ENCODE measurements at regions not wholly inside any gene's neighbourhood (a gene's known extent, or its start where the extent isn't known, plus 50 kb on each side); places are given as distances from the start of the nearest gene placed in this dataset.
"Not testable (repeated sequence)": the region's sequence is repeated elsewhere in the genome, so short reads cannot be mapped to it uniquely, and the experiment has no call there.

- not testable (repeated sequence) for ATAC-seq, H3K36me3 Mint-ChIP-seq, H3K27ac Mint-ChIP-seq, H3K27me3 Mint-ChIP-seq, H3K4me3 Mint-ChIP-seq, H3K4me1 Mint-ChIP-seq, H3K9me3 Mint-ChIP-seq
Measured at GRCh38 chr17:26936645-26937044, 357.3 kb upstream of the WSB1 start.

- not testable (repeated sequence) for H3K4me3 Mint-ChIP-seq, H3K27me3 Mint-ChIP-seq, H3K9me3 Mint-ChIP-seq, H3K27ac Mint-ChIP-seq, H3K4me1 Mint-ChIP-seq, H3K36me3 Mint-ChIP-seq
- peak; percentile 68 for ATAC-seq
Measured at GRCh38 chr17:26937750-26938322, 356.1 kb upstream of the WSB1 start.

- ATAC-seq, H3K4me3 Mint-ChIP-seq, H3K4me1 Mint-ChIP-seq, H3K27me3 Mint-ChIP-seq, H3K9me3 Mint-ChIP-seq, H3K27ac Mint-ChIP-seq, H3K36me3 Mint-ChIP-seq: not testable (repeated sequence)
Measured at GRCh38 chr17:26939755-26940154, 354.2 kb upstream of the WSB1 start.

GRCh38 chr17:26940587-26940986 lies 353.3 kb upstream of the WSB1 start:
- H3K36me3 Mint-ChIP-seq = not testable (repeated sequence)

GRCh38 chr17:26962255-26963162 lies 331.4 kb upstream of the WSB1 start:
- no peak for ATAC-seq
- no peak overlapping the region for H3K27ac Mint-ChIP-seq

More at GRCh38 chr17:26940587-26940986, 353.3 kb upstream of the WSB1 start:
- not testable (repeated sequence) for H3K27me3 Mint-ChIP-seq, H3K9me3 Mint-ChIP-seq, H3K27ac Mint-ChIP-seq, H3K4me3 Mint-ChIP-seq, H3K4me1 Mint-ChIP-seq
- ATAC-seq = peak; percentile 64

GRCh38 chr17:26963163-26963503 lies 330.8 kb upstream of the WSB1 start:
- H3K36me3 Mint-ChIP-seq = no peaks in the 10 kb centered on the region
- H3K4me3 Mint-ChIP-seq = peak overlapping the region; percentile 19
- no peaks in the 10 kb centered on the region for H3K9me3 Mint-ChIP-seq
- ATAC-seq = no peak
- no peaks in the 10 kb centered on the region for H3K4me1 Mint-ChIP-seq
- peaks cover 19% of the 10 kb centered on the region for H3K27me3 Mint-ChIP-seq
- no peak overlapping the region for H3K27ac Mint-ChIP-seq

More at GRCh38 chr17:26962255-26963162, 331.4 kb upstream of the WSB1 start:
- Mint-ChIP-seq H3K36me3 (no peaks in the 10 kb centered on the region), H3K4me1 (no peaks in the 10 kb centered on the region), H3K27me3 (peaks cover 19% of the 10 kb centered on the region), H3K4me3 (peak overlapping the region; percentile 19), H3K9me3 (no peaks in the 10 kb centered on the region)

GRCh38 chr17:26965898-26966624 lies 327.9 kb upstream of the WSB1 start:
- H3K4me3 Mint-ChIP-seq, H3K36me3 Mint-ChIP-seq, H3K27ac Mint-ChIP-seq, H3K9me3 Mint-ChIP-seq, ATAC-seq: not testable (repeated sequence)
- Mint-ChIP-seq H3K27me3 (peaks cover 19% of the 10 kb centered on the region), H3K4me1 (peaks cover 11% of the 10 kb centered on the region)

GRCh38 chr17:26966625-26967179 lies 327.2 kb upstream of the WSB1 start:
- H3K36me3 Mint-ChIP-seq, H3K9me3 Mint-ChIP-seq, H3K27ac Mint-ChIP-seq, ATAC-seq, H3K4me3 Mint-ChIP-seq: not testable (repeated sequence)
- peaks cover 11% of the 10 kb centered on the region for H3K4me1 Mint-ChIP-seq
- H3K27me3 Mint-ChIP-seq = peaks cover 17% of the 10 kb centered on the region

- H3K4me3 Mint-ChIP-seq, H3K4me1 Mint-ChIP-seq, H3K9me3 Mint-ChIP-seq, H3K27me3 Mint-ChIP-seq, H3K27ac Mint-ChIP-seq, H3K36me3 Mint-ChIP-seq: not testable (repeated sequence)
- peak; percentile 20 for ATAC-seq
Measured at GRCh38 chr17:26981845-26982425, 312.0 kb upstream of the WSB1 start.

- not testable (repeated sequence) for H3K36me3 Mint-ChIP-seq, H3K4me1 Mint-ChIP-seq, H3K9me3 Mint-ChIP-seq, H3K27ac Mint-ChIP-seq, H3K27me3 Mint-ChIP-seq, H3K4me3 Mint-ChIP-seq
- peak; percentile 24 for ATAC-seq
Measured at GRCh38 chr17:26982563-26982962, 311.4 kb upstream of the WSB1 start.

GRCh38 chr17:26987851-26988250 lies 306.1 kb upstream of the WSB1 start:
- H3K9me3 Mint-ChIP-seq, H3K4me3 Mint-ChIP-seq, H3K27ac Mint-ChIP-seq, ATAC-seq, H3K36me3 Mint-ChIP-seq, H3K4me1 Mint-ChIP-seq, H3K27me3 Mint-ChIP-seq: not testable (repeated sequence)

GRCh38 chr17:26994648-26995047 lies 299.3 kb upstream of the WSB1 start:
- not testable (repeated sequence) for H3K36me3 Mint-ChIP-seq, H3K27ac Mint-ChIP-seq, H3K9me3 Mint-ChIP-seq, H3K4me3 Mint-ChIP-seq, ATAC-seq
- Mint-ChIP-seq H3K27me3 (peaks cover 26% of the 10 kb centered on the region), H3K4me1 (peaks cover 12% of the 10 kb centered on the region)

- H3K4me1 Mint-ChIP-seq = peaks cover 12% of the 10 kb centered on the region
- ATAC-seq = peak; percentile 43
- not testable (repeated sequence) for H3K9me3 Mint-ChIP-seq, H3K27ac Mint-ChIP-seq, H3K4me3 Mint-ChIP-seq, H3K36me3 Mint-ChIP-seq
- peaks cover 26% of the 10 kb centered on the region for H3K27me3 Mint-ChIP-seq
Measured at GRCh38 chr17:26996146-26996916, 297.6 kb upstream of the WSB1 start.

GRCh38 chr17:27007734-27008531 lies 286.0 kb upstream of the WSB1 start:
- not testable (repeated sequence) for H3K36me3 Mint-ChIP-seq

More at GRCh38 chr17:27007734-27008531, 286.0 kb upstream of the WSB1 start:
- peak; percentile 20 for ATAC-seq
- H3K27me3 Mint-ChIP-seq = peaks cover 14% of the 10 kb centered on the region
- H3K4me3 Mint-ChIP-seq, H3K9me3 Mint-ChIP-seq, H3K4me1 Mint-ChIP-seq, H3K27ac Mint-ChIP-seq: not testable (repeated sequence)
